GM18499 (cell line): ENCODE measurements at regions not wholly inside any gene's neighbourhood (a gene's known extent, or its start where the extent isn't known, plus 50 kb on each side); places are given as distances from the start of the nearest gene placed in this dataset.
"Not testable (repeated sequence)": the region's sequence is repeated elsewhere in the genome, so short reads cannot be mapped to it uniquely, and the experiment has no call there.

Experiments used
- ATAC-seq: cut with Tn5 transposase; IDR thresholded peaks from one replicate; pipeline ENCODE4 v1.9.1; 2021; ENCODE audit warnings: moderate number of reproducible peaks; ENCODE audit not compliant: insufficient read depth, unreplicated experiment

DNA sequence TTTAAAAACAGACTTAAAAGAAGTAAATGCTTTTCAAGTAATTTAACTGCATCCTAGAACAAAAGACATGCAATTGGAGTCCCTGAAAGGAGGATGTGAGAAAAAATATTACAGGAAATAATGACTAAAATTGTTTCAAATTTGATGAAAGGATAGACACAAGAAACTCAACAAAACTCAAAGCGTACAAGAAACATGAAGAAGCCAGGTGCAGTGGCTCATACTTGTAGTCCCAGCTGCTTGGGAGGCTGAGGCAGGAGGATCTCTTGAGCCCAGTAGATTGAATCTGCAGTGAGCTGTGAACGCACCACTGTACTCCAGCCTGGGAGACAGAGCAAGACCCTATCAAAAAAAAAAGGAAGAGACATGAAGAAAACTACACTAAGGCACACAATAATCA lies 118.1 kb upstream of the SLC39A10 start:
- no peak for ATAC-seq

DNA sequence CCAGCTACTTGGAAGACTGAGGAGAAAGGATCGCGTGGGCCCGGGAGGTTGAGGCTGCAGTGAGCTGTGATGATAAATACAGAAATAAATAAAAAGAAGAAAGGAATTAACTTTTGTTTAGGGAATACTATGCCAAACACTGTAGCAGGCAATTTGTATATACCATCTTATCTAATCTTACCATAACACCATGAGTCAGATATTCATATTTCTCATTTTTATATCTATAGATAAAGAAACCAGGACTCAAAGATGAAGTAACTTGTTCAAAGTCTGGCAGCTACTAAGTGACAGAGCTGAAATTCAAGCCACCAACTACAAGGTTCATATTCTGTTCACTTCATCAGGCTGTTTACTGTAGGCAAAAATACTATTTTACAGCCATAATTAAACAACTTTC lies 119.2 kb upstream of the SLC39A10 start:
- no peak for ATAC-seq

DNA sequence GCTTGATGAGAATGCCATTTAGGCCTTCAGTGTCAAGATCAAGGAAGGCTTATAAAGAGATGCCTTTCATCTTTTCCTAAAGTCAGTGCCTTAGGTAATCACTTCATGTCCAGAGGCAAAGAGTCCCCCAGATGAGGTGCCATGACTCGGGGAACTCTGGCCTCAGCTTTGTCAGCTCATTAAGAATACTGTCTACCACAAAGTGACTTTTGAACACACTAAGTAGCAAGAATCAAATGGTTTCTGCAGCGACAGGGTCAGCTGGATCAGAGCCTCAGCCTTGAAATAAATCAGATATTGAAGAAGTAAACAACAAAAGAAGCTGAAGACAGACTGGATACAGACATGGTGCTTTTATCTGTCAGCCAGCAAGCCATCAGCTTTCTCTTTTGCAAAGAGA lies 120.1 kb upstream of the SLC39A10 start:
- no peak for ATAC-seq

DNA sequence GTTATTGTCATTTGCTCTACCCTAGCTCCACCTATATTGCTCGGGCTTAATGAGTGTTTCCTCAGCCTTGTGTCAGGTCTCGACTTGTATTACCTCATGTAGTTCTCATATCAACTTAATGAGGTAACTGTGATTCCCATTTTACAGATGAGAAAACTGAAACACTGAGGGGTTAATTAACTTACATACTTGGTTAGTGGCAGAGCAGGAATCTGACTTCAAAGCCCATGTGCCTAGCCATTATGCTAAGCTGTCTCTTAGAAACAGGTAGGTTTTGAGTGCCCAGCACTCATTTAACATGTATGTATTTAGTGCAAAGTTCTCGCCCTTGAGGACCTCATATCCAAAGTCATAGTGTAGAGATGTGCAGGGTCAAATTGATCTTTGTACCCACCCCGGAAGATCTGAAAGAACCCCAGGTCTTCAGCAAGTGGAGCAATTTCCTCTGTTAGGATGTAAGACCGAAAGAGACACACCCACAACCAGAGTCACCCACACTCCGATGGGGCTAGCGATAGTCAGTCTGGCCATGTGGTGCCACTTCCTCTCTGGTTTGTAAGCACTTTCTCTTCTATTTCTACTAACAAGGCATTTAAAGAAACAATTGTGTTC lies 121.0 kb upstream of the SLC39A10 start:
- peak; percentile 71 for ATAC-seq

DNA sequence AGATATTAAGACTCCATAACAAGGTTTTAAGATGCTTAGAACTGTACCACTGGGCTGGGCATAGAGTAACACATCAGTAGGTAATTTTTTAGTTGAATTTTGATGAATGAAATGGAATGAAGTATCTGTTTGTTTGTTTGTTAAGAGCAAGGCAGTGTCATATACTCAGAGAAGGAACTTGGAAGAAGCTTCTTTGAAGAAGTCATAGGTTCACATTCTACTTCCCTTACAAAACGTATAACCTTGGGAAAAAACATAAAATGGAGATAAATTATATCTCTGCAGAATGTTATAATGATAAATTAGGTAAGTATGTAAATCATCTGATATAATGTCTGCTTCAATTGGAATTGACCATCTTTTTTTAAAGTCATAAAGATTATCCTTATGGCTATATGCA lies 122.1 kb upstream of the SLC39A10 start:
- ATAC-seq = no peak

GRCh38 chr2:195533771-195534642 lies 123.0 kb upstream of the SLC39A10 start:
- peak; percentile 31 for ATAC-seq

DNA sequence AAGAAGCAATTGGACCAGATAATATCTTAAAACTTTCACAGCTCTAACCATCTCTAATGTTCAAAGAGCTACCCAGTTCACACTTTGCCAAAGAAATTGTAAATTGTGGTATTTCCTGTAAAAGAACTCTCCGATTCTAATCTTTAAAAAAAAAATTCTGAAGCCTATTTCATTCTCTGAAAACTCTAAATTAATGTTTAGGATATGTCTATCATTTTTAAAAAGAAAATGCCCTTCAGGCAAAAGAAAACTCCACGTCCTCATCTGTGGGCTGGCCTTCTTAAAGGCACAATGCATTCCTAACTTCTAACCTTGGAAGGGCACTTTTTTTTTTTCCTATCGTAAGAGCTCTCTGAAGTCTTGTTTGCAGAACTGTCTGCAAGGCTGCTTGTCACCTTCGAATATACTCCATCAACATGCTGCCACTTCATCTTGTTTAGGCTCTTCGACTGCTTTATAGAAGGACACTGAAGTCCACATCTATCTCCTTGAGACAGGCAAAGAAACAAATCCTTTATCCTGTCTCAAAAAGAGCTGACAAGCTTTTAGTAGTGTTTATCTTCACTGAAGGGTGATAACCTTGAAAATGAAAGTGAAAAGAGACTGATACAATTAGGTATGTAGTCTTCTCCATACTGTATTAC lies 124.3 kb upstream of the SLC39A10 start:
- peak; percentile 33 for ATAC-seq

- no peak for ATAC-seq
Observed at GRCh38 chr2:195532255-195532627, 124.8 kb upstream of the SLC39A10 start.

DNA sequence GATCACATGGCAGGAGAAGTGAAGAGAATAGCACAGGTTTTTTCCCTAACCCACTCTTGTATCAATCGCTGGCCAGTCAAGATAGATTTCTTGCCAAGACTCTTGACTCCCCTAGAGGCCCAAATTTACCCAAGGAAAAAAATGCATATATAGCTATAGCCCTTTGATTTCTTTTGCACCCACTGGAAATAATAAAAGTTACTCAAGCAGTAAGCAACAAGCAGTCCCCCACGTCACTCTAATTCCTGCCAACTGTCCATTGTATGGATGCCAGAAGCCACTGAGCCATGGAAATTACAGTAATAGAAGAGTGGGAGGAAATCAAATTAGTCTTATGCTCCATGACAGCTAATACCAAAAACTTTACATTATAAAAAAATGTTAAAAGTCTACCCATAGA lies 125.3 kb upstream of the SLC39A10 start:
- no peak for ATAC-seq

- not testable (repeated sequence) for ATAC-seq
Observed at GRCh38 chr2:195523242-195523641, 133.8 kb upstream of the SLC39A10 start.

DNA sequence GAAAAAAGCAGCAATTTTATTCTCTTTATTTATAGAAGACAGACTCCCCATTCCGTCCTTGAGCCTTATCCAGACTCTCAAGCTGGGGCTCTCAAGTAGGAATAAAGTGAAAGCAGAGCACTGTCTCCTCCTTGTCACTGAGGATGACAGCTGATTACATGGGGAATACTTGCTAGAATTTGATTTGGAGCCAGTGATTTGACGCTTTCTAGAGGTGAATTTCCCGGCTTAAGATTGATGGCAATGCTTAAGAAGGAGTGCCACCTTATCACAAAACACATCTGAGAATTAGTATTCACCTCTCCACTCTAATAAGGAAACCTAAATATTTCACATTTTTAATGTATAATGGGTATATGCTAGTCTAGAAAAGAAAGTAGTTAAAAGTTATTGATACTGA lies 135.4 kb upstream of the SLC39A10 start:
- ATAC-seq = no peak

DNA sequence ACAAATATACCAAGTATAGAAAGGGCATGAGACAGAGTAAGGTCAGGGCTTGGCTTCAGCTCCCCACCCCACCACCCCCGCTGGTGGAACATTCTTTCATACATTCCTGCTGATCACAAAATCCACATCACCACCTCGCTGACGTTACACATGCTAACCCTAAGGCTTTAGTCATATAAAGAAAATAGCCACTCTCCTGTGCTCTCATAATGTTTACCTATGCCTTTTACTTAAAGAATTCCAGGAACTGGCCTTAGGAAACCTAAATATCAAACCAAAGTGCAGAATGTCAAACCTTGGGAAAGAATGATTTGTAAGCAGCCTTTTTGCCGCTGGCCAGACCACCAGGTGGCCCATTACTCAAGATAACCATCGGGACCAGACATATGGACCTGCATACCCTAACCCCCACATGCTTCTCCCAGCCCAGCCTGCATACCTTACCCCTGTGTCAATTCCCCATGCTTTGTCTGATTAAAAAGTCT lies 136.3 kb upstream of the SLC39A10 start:
- ATAC-seq = no peak

DNA sequence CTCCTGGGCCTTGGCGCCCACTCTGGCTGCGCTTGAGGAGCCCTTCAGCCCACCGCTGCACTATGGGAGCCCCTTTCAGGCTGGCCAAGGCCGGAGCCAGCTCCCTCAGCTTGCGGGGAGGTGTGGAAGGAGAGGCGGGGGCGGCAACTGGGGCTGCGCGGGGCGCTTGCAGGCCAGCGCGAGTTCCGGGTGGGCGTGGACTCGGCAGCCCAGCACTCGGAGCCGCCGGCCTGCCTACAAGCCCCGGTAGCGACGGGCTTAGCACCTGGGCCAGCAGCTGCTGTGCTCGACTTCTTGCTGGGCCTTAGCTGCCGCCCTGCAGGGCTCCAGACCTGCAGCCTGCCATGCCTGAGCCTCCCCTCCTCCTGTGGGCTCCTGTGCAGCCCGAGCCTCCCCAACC lies 141.5 kb upstream of the SLC39A10 start:
- no peak for ATAC-seq

GRCh38 chr2:195514365-195514764 lies 142.7 kb upstream of the SLC39A10 start:
- no peak for ATAC-seq

DNA sequence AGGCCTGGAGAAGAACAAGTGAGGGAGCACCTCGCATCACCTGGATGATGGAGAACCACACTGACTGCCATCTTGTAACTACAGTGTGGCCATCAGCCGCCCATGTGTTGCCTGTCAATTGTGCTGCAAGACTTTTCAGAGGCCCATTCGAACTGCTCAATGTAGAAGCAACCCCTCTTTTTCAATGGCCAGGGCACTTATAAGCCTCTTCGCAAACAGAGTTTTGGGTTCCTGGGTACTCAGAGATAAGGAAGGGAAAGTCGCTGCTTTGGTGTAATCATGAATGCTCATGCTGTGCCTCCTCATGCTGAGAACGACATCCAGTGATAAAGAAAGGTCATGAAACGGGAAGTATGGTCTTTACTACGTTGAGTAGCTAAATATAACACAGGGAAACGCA lies 143.9 kb upstream of the SLC39A10 start:
- ATAC-seq = no peak

- no peak for ATAC-seq
Observed at GRCh38 chr2:195509551-195509950, 147.5 kb upstream of the SLC39A10 start.

GRCh38 chr2:195508139-195508455 lies 148.9 kb upstream of the SLC39A10 start:
- ATAC-seq = no peak

GRCh38 chr2:195507447-195508138 lies 149.4 kb upstream of the SLC39A10 start:
- no peak for ATAC-seq

DNA sequence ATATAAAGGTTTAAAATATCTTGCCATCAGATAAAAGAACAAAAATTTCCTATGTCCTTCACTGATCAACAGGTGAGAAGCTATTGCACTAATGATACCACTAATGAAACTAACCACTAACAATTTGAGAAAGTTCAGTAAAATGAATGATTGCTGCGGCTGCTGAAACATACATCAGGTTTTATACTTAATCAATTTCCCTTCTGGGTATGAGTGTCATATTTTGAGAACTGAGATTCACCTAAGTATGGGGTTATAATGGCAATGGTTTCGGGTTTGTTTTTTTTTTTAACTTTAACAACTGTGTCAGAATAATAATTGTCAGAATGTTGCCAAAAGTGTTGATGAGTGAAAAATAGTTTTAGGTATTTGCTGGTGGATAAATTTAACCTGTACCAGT lies 151.3 kb upstream of the SLC39A10 start:
- peak; percentile 99 for ATAC-seq

DNA sequence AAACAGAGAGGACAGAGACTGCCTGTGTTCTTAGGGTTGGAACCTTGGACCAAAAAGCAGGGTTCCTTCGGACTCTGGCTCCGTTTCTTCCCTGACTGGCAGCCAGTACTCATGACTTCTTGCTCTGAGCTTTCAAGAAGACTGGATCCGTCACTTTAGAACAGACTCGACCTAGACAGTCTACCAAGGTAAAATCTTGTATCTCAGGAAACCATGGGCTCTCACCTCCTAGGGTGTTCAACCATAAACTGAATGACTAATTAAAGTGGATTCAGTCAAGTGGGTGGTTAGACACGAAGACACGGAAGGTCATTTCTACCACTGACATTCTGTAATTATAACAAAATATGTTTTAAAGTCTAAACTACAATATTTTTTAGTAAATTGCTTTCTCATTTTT lies 153.8 kb upstream of the SLC39A10 start:
- no peak for ATAC-seq

DNA sequence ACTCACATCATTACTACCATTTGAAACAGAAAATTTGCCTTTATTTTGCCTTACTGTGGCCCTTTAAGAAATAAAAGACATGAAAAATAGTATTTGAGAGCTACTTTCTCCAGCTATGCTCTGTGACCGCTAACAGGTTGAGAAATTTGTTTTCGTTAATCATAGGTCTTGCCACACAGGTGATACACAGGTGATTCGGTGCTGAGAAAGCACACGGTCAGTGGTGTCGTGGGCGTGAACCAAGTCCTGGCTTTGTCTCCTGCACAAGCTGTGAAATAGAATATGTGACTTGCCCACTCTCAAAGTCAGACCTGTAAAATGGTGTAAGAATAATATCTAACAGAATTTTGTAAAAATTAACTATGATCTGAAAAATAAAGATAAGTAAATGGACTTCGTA lies 155.3 kb upstream of the SLC39A10 start:
- no peak for ATAC-seq
